Astrocyte (in vitro differentiated cells and primary cell): ENCODE measurements at regions not wholly inside any gene's neighbourhood (a gene's known extent, or its start where the extent isn't known, plus 50 kb on each side); places are given as distances from the start of the nearest gene placed in this dataset.
A peak's percentile ranks its signal among the peaks of the same experiment; 100 is the strongest.

Source experiments
- DNase-seq: peaks from one replicate; pipeline ENCODE4 v3.0.0-alpha.2; 2010; ENCODE audit warnings: low read depth
- FAIRE-seq: peaks from 2 replicates; lab custom pipeline; 2011; peaks lifted over from hg19 to GRCh38; lab: Jason Lieb, UNC
- H2AFZ ChIP-seq: 2 replicates; pipeline ENCODE4 v1.6.0; 2012; ENCODE audit warnings: low read depth, low read length, inconsistent platforms
- H3K27ac ChIP-seq: 2 replicates; pipeline ENCODE4 v1.5.1; 2011; ENCODE audit warnings: low read depth, low read length, inconsistent platforms
- H3K27me3 ChIP-seq: 2 replicates; pipeline ENCODE4 v1.6.0; 2011; ENCODE audit warnings: low read length, inconsistent platforms; ENCODE audit not compliant: insufficient read depth
- H3K36me3 ChIP-seq: 2 replicates; pipeline ENCODE4 v1.5.1; 2011; ENCODE audit warnings: low read length, inconsistent platforms; ENCODE audit not compliant: insufficient read depth
- H3K4me1 ChIP-seq: 2 replicates; pipeline ENCODE4 v1.5.1; 2011; ENCODE audit warnings: low read length, inconsistent platforms; ENCODE audit not compliant: insufficient read depth
- H3K4me2 ChIP-seq: 2 replicates; pipeline ENCODE4 v1.6.0; 2012; ENCODE audit warnings: low read length, inconsistent platforms
- H3K4me3 ChIP-seq: 2 replicates; pipeline ENCODE4 v1.5.1; 2011; ENCODE audit warnings: low read depth, mild to moderate bottlenecking, low read length, inconsistent platforms; ENCODE audit not compliant: insufficient read depth
- H3K79me2 ChIP-seq: 2 replicates; pipeline ENCODE4 v1.6.0; 2012; ENCODE audit warnings: mild to moderate bottlenecking, low read length, inconsistent platforms; ENCODE audit not compliant: insufficient read depth
- H3K9ac ChIP-seq: 2 replicates; pipeline ENCODE4 v1.6.0; 2012; ENCODE audit warnings: mild to moderate bottlenecking, low read length, inconsistent platforms
- H3K9me3 ChIP-seq: 2 replicates; pipeline ENCODE4 v1.5.1; 2012; ENCODE audit warnings: low read depth, mild to moderate bottlenecking, low read length, inconsistent platforms; ENCODE audit not compliant: insufficient read depth
- H4K20me1 ChIP-seq: 2 replicates; pipeline ENCODE4 v1.6.0; 2012; ENCODE audit warnings: low read length, inconsistent platforms; ENCODE audit not compliant: insufficient read depth
- H3K27ac Mint-ChIP-seq: one replicate; pipeline ENCODE4 v1.8.0; 2021; ENCODE audit warnings: mild to moderate bottlenecking, mixed read lengths; ENCODE audit not compliant: unreplicated experiment
- H3K27me3 Mint-ChIP-seq: one replicate; pipeline ENCODE4 v1.8.0; 2021; ENCODE audit warnings: low read depth, mixed read lengths; ENCODE audit not compliant: unreplicated experiment
- H3K36me3 Mint-ChIP-seq: one replicate; pipeline ENCODE4 v1.8.0; 2021; ENCODE audit warnings: low read depth, mixed read lengths; ENCODE audit not compliant: unreplicated experiment
- H3K4me1 Mint-ChIP-seq: one replicate; pipeline ENCODE4 v1.8.0; 2021; ENCODE audit warnings: low read depth, mixed read lengths; ENCODE audit not compliant: unreplicated experiment
- H3K4me3 Mint-ChIP-seq: one replicate; pipeline ENCODE4 v1.8.0; 2021; ENCODE audit warnings: mild to moderate bottlenecking, moderate library complexity, mixed read lengths; ENCODE audit not compliant: unreplicated experiment
- H3K9me3 Mint-ChIP-seq: one replicate; pipeline ENCODE4 v1.8.0; 2021; ENCODE audit warnings: mild to moderate bottlenecking, mixed read lengths; ENCODE audit not compliant: unreplicated experiment
- EZH2 ChIP-seq: IDR thresholded peaks from 2 replicates; pipeline ENCODE4 v1.6.1; 2012; ENCODE audit warnings: mild to moderate bottlenecking, low read length, inconsistent platforms; ENCODE audit not compliant: insufficient read depth
- TF ChIP-seq, protein P1 (sequence below): IDR thresholded peaks from 2 replicates; pipeline ENCODE4 v1.5.1; 2011; ENCODE audit warnings: low read depth, mild to moderate bottlenecking, inconsistent platforms, low read length, moderate library complexity; ENCODE audit not compliant: insufficient read depth

DNA sequence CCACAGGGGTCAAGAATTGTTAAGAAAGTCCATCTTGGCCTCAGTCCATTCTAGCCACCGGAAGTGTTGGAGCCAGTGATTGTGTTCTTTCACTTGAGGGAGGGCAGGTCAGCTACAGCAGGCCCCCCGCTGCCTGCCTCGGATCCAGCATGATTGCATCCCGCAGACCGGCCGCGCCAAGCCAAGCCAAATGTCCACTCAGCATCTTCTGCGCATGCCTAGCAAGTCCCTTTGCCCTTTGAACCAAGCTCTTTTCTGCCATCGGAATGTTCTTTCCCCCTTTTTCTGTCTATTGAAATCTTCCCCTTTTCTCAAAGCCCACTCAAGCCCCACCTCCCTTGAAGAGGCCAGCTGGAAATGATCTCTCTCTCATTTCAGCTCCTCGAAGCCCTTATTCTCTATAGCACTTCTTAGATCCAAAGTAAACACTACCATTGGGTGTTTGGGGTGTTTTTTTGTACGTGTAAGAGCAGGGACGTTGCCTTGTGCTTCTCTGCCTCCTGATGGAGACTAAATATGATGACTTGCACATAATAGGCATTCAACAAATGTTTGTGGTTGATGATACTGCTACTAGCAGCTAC is 147.8 kb upstream of the BCOR start:
- peaks cover 10% of the 10 kb centered on the region for H3K27me3 Mint-ChIP-seq
- H3K4me2 ChIP-seq: peak overlapping the region; percentile 49
- H3K9ac ChIP-seq: no peak overlapping the region
- no peak overlapping the region for H3K4me3 Mint-ChIP-seq
- H3K4me1 ChIP-seq: peaks cover 11% of the 10 kb centered on the region
- H3K9me3 ChIP-seq: no peaks in the 10 kb centered on the region
- H3K4me3 ChIP-seq: no peak overlapping the region
- H3K27me3 ChIP-seq: no peaks in the 10 kb centered on the region
- DNase-seq (peak; percentile 63), FAIRE-seq (peak; percentile 47)
- H3K27ac Mint-ChIP-seq: peak overlapping the region; percentile 69
- H3K36me3 Mint-ChIP-seq: no peaks in the 10 kb centered on the region
- no peaks in the 10 kb centered on the region for H3K36me3 ChIP-seq
- no peaks in the 10 kb centered on the region for H3K79me2 ChIP-seq
- TF ChIP-seq, protein P1, sequence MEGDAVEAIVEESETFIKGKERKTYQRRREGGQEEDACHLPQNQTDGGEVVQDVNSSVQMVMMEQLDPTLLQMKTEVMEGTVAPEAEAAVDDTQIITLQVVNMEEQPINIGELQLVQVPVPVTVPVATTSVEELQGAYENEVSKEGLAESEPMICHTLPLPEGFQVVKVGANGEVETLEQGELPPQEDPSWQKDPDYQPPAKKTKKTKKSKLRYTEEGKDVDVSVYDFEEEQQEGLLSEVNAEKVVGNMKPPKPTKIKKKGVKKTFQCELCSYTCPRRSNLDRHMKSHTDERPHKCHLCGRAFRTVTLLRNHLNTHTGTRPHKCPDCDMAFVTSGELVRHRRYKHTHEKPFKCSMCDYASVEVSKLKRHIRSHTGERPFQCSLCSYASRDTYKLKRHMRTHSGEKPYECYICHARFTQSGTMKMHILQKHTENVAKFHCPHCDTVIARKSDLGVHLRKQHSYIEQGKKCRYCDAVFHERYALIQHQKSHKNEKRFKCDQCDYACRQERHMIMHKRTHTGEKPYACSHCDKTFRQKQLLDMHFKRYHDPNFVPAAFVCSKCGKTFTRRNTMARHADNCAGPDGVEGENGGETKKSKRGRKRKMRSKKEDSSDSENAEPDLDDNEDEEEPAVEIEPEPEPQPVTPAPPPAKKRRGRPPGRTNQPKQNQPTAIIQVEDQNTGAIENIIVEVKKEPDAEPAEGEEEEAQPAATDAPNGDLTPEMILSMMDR: no peak
- TF ChIP-seq EZH2: no peak
- H3K27ac ChIP-seq: no peak overlapping the region
- peaks cover 4% of the 10 kb centered on the region for H3K4me1 Mint-ChIP-seq
- H3K9me3 Mint-ChIP-seq: no peaks in the 10 kb centered on the region
- no peak overlapping the region for H2AFZ ChIP-seq
- H4K20me1 ChIP-seq: no peaks in the 10 kb centered on the region

DNA sequence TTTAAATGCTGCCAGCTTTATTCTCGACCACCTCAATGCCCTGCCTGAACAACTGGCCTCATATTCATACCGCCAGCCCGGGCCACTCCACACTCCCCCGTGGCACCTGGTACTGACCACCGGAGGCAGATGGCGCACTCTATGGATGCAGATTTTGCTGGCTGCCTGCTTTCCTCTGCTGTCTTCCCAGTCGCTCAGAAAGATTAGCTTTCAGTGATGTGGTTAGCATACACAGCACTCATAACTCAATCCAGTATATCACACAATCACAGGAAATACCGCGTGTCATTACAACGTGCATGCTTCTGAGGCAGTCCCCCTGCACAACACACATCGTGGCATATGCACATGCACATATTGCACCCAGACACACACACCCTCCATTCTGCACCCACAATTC is 147.2 kb upstream of the BCOR start:
- Histone ChIP-seq H3K4me1 (peaks cover 11% of the 10 kb centered on the region), H3K4me3 (no peak overlapping the region), H3K27me3 (no peaks in the 10 kb centered on the region), H3K79me2 (no peaks in the 10 kb centered on the region), H3K36me3 (no peaks in the 10 kb centered on the region), H4K20me1 (no peaks in the 10 kb centered on the region), H3K4me2 (peak overlapping the region; percentile 49), H3K9ac (no peak overlapping the region), H3K9me3 (no peaks in the 10 kb centered on the region), H2AFZ (no peak overlapping the region), H3K27ac (no peak overlapping the region)
- Mint-ChIP-seq H3K27ac (no peak overlapping the region), H3K27me3 (peaks cover 10% of the 10 kb centered on the region), H3K4me3 (no peak overlapping the region), H3K9me3 (no peaks in the 10 kb centered on the region), H3K36me3 (no peaks in the 10 kb centered on the region), H3K4me1 (peaks cover 4% of the 10 kb centered on the region)
- DNase-seq: peak; percentile 35
- no peak for FAIRE-seq
- no peak for TF ChIP-seq EZH2
- TF ChIP-seq, protein P1: no peak

DNA sequence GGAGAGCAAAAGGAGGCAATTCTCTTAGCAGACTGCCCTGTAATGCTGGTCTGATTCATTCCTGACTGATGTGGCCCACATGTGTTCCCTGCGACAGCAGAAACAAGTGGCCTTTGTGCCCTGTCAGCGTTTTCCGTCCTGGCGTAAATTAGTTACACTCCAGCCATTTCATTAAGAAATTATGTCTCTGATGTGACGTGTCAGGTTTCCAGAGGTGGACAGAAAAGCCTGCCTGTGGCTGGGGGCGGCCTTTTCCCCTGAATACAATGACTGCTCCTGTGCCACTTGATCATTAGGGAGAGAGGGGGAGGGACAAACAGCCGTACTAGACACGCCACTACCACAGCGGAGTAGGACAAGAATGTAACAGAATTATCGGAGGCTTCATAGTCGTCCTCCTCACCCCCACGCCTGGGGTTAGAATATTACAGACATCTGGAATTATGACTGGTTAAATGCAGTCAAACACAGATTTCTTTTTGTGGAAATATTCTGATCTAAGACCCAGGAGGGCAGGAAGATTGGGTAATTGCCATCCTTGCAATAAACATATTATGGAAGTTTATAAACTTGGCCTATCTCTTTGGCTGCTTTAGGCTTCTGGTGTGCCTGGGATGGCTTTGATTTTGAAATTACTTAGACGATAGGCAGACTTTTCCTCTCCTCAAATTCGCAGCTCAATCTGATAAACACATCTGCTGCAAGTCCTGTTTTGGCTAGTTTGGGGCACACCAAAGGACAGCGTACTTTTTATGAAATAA is 146.2 kb upstream of the BCOR start:
- Histone ChIP-seq H3K27ac (no peak overlapping the region), H3K36me3 (no peaks in the 10 kb centered on the region), H3K79me2 (no peaks in the 10 kb centered on the region), H3K4me2 (no peak overlapping the region), H3K4me1 (peaks cover 11% of the 10 kb centered on the region), H4K20me1 (no peaks in the 10 kb centered on the region), H2AFZ (no peak overlapping the region), H3K9me3 (no peaks in the 10 kb centered on the region), H3K27me3 (no peaks in the 10 kb centered on the region), H3K4me3 (no peak overlapping the region), H3K9ac (no peak overlapping the region)
- H3K4me1 Mint-ChIP-seq: peaks cover 4% of the 10 kb centered on the region
- H3K36me3 Mint-ChIP-seq: no peaks in the 10 kb centered on the region
- no peak overlapping the region for H3K4me3 Mint-ChIP-seq
- FAIRE-seq (peak; percentile 45), DNase-seq (no peak)
- H3K27ac Mint-ChIP-seq: no peak overlapping the region
- H3K27me3 Mint-ChIP-seq: peaks cover 10% of the 10 kb centered on the region
- peaks cover 3% of the 10 kb centered on the region for H3K9me3 Mint-ChIP-seq
- no peak for TF ChIP-seq EZH2
- TF ChIP-seq, protein P1: no peak
